Testis (tissue), 2 donors: ENCODE measurements at regions not wholly inside any gene's neighbourhood (a gene's known extent, or its start where the extent isn't known, plus 50 kb on each side); places are given as distances from the start of the nearest gene placed in this dataset.
"Not testable (repeated sequence)": the region's sequence is repeated elsewhere in the genome, so short reads cannot be mapped to it uniquely, and the experiment has no call there.

Source experiments
- POLR2A ChIP-seq: fragments of 450-650 bp; IDR thresholded peaks from one replicate; pipeline ENCODE4 v1.6.1; 2017; ENCODE audit warnings: antibody characterized with exemption, mild to moderate bottlenecking, moderate library complexity
- TF ChIP-seq, protein P1 (sequence below), 3 experiments: fragments of 450-650 bp in 2 of 3; fragments of 200-600 bp in 1 of 3; sonication (generic) in 1 of 3; IDR thresholded peaks; one replicate each; pipeline ENCODE4 v1.5.1; 2016 to 2019; ENCODE audit warnings: antibody characterized with exemption in 3 of 3, mild to moderate bottlenecking in 2 of 3, moderate library complexity in 1 of 3

- TF ChIP-seq, protein P1, sequence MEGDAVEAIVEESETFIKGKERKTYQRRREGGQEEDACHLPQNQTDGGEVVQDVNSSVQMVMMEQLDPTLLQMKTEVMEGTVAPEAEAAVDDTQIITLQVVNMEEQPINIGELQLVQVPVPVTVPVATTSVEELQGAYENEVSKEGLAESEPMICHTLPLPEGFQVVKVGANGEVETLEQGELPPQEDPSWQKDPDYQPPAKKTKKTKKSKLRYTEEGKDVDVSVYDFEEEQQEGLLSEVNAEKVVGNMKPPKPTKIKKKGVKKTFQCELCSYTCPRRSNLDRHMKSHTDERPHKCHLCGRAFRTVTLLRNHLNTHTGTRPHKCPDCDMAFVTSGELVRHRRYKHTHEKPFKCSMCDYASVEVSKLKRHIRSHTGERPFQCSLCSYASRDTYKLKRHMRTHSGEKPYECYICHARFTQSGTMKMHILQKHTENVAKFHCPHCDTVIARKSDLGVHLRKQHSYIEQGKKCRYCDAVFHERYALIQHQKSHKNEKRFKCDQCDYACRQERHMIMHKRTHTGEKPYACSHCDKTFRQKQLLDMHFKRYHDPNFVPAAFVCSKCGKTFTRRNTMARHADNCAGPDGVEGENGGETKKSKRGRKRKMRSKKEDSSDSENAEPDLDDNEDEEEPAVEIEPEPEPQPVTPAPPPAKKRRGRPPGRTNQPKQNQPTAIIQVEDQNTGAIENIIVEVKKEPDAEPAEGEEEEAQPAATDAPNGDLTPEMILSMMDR (IDR thresholded peaks at IDR 0.05), result not testable (repeated sequence)
- TF ChIP-seq POLR2A, result not testable (repeated sequence)
Observed at GRCh38 chr3:597304-597703, 400.7 kb downstream of the CHL1 start.
